Panc1 (cell line): ENCODE measurements at regions not wholly inside any gene's neighbourhood (a gene's known extent, or its start where the extent isn't known, plus 50 kb on each side); places are given as distances from the start of the nearest gene placed in this dataset.

ENCODE experiments used
- POLR2AphosphoS5 ChIP-seq: IDR thresholded peaks from 2 replicates; pipeline ENCODE4 v1.6.1; 2012; ENCODE audit warnings: mild to moderate bottlenecking, low read depth, low read length, moderate library complexity
- SIN3A ChIP-seq: IDR thresholded peaks from 2 replicates; pipeline ENCODE4 v1.6.1; 2012; ENCODE audit warnings: low read depth, mild to moderate bottlenecking, low read length, moderate library complexity, borderline replicate concordance; ENCODE audit not compliant: insufficient read depth
- TF ChIP-seq, protein P1 (sequence below): fragments of 450-650 bp; IDR thresholded peaks from 2 replicates; pipeline ENCODE4 v1.5.1; 2017; ENCODE audit warnings: mild to moderate bottlenecking
- TF ChIP-seq, protein P2 (sequence below), 2 experiments: IDR thresholded peaks; 2 replicates each; pipeline ENCODE4 v1.6.1; 2011 to 2012; ENCODE audit warnings: low read depth in 2 of 2, control low read depth in 1 of 2, low read length in 1 of 2, mild to moderate bottlenecking in 1 of 2, moderate library complexity in 1 of 2; ENCODE audit not compliant: insufficient read depth in 1 of 2

DNA sequence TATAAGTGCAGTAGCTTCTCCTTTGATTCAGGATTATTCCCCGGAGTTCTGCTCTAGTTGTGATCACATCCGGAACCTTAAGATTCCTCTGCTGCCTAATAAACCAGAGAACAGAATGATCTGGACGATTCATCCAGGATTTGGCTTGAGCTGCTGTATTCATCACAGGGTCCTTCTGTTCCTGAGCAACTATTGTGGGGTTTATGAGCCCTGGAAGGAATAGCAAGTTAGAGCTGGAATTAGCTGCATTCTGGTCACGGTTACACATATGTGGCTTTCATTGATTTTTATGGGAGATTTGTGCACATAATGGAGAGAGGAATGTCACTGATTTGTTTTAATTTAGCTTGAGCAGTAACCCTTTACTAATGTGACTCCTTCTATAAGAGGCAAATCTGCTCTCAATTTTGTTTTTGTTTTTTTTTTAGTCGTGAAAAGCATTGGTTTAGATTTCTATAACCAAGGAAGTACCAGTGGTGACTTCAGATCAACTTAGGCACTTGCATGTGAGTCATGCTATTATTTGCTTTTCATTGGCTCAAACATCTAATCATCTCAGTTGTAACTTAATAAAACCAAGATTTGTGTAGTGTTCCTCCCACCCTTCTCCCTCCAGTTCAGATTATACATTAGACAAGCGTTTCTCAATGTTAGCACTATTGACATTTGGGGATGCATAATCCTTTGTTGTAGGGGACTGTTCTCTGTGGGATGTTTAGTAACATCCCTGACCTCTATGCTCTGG, 148.5 kb downstream of the OTOL1 start:
- TF ChIP-seq POLR2AphosphoS5 (no peak), SIN3A (no peak)
- TF ChIP-seq, protein P1, sequence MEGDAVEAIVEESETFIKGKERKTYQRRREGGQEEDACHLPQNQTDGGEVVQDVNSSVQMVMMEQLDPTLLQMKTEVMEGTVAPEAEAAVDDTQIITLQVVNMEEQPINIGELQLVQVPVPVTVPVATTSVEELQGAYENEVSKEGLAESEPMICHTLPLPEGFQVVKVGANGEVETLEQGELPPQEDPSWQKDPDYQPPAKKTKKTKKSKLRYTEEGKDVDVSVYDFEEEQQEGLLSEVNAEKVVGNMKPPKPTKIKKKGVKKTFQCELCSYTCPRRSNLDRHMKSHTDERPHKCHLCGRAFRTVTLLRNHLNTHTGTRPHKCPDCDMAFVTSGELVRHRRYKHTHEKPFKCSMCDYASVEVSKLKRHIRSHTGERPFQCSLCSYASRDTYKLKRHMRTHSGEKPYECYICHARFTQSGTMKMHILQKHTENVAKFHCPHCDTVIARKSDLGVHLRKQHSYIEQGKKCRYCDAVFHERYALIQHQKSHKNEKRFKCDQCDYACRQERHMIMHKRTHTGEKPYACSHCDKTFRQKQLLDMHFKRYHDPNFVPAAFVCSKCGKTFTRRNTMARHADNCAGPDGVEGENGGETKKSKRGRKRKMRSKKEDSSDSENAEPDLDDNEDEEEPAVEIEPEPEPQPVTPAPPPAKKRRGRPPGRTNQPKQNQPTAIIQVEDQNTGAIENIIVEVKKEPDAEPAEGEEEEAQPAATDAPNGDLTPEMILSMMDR: no peak
- TF ChIP-seq, protein P2, sequence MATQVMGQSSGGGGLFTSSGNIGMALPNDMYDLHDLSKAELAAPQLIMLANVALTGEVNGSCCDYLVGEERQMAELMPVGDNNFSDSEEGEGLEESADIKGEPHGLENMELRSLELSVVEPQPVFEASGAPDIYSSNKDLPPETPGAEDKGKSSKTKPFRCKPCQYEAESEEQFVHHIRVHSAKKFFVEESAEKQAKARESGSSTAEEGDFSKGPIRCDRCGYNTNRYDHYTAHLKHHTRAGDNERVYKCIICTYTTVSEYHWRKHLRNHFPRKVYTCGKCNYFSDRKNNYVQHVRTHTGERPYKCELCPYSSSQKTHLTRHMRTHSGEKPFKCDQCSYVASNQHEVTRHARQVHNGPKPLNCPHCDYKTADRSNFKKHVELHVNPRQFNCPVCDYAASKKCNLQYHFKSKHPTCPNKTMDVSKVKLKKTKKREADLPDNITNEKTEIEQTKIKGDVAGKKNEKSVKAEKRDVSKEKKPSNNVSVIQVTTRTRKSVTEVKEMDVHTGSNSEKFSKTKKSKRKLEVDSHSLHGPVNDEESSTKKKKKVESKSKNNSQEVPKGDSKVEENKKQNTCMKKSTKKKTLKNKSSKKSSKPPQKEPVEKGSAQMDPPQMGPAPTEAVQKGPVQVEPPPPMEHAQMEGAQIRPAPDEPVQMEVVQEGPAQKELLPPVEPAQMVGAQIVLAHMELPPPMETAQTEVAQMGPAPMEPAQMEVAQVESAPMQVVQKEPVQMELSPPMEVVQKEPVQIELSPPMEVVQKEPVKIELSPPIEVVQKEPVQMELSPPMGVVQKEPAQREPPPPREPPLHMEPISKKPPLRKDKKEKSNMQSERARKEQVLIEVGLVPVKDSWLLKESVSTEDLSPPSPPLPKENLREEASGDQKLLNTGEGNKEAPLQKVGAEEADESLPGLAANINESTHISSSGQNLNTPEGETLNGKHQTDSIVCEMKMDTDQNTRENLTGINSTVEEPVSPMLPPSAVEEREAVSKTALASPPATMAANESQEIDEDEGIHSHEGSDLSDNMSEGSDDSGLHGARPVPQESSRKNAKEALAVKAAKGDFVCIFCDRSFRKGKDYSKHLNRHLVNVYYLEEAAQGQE (IDR thresholded peaks at IDR 0.05; ENCODE audit: insufficient read depth in 1 of 2, low read depth in 2 of 2, low read length in 1 of 2): no peak
